HEK293 (cell line): ENCODE measurements at regions not wholly inside any gene's neighbourhood (a gene's known extent, or its start where the extent isn't known, plus 50 kb on each side); places are given as distances from the start of the nearest gene placed in this dataset.

Experiments used
- CTCF ChIA-PET: fragments of 350-600 bp; formaldehyde crosslinking; extraction: SDS; loops from one replicate; lab custom pipeline; 2021; ENCODE audit warnings: antibody characterized with exemption; lab: Yijun Ruan, JAX
- POLR2A ChIA-PET: fragments of 300-600 bp; formaldehyde crosslinking; extraction: SDS; loops from one replicate; lab custom pipeline; 2020; ENCODE audit warnings: antibody characterized with exemption, inconsistent platforms; lab: Yijun Ruan, JAX
- H3K27ac ChIP-seq: fragments of 200-500 bp; sonication (Bioruptor generic); 2 replicates; pipeline ENCODE4 v1.5.1; 2014; ENCODE audit warnings: low read depth, low read length, control low read depth, inconsistent platforms; ENCODE audit errors: extremely low read depth
- H3K36me3 ChIP-seq, 2 experiments: fragments of 200-500 bp in 1 of 2; sonication (Bioruptor generic) in 1 of 2; 1 replicate in 1 of 2; 2 replicates in 1 of 2; pipeline ENCODE4 v1.5.1; 2014 to 2017; ENCODE audit warnings: inconsistent platforms in 2 of 2, low read length in 2 of 2; ENCODE audit not compliant: control insufficient read depth in 2 of 2, insufficient read depth in 1 of 2
- H3K4me1 ChIP-seq: fragments of 200-500 bp; sonication (Bioruptor generic); 2 replicates; pipeline ENCODE4 v1.5.1; 2014; ENCODE audit warnings: mild to moderate bottlenecking, low read length, inconsistent platforms; ENCODE audit not compliant: control insufficient read depth, insufficient read depth
- H3K4me3 ChIP-seq: 2 replicates; pipeline ENCODE4 v1.5.1; 2011; ENCODE audit warnings: low read depth, mild to moderate bottlenecking, control low read depth, low read length, moderate library complexity
- H3K9me3 ChIP-seq: fragments of 200-500 bp; sonication (Bioruptor generic); 2 replicates; pipeline ENCODE4 v1.5.1; 2014; ENCODE audit warnings: low read depth, low read length, inconsistent platforms; ENCODE audit not compliant: control insufficient read depth, insufficient read depth
- FEZF1 ChIP-seq: fragments of 450-650 bp; formaldehyde crosslinking; IDR thresholded peaks from 2 replicates; pipeline ENCODE4 v1.5.1; 2016; ENCODE audit warnings: missing biosample characterization, missing genetic modification characterization
- MZF1 ChIP-seq: fragments of 450-650 bp; formaldehyde crosslinking; IDR thresholded peaks from 2 replicates; pipeline ENCODE4 v1.5.1; 2017; ENCODE audit warnings: missing biosample characterization, missing genetic modification characterization, borderline replicate concordance
- PRDM2 ChIP-seq: fragments of 450-650 bp; formaldehyde crosslinking; IDR thresholded peaks from 2 replicates; pipeline ENCODE4 v1.5.1; 2016; ENCODE audit warnings: missing biosample characterization, missing genetic modification characterization, borderline replicate concordance
- TRIM28 ChIP-seq: IDR thresholded peaks from 2 replicates; pipeline ENCODE4 v1.6.1; 2011; ENCODE audit warnings: low read length, control low read depth, borderline replicate concordance
- ZBTB17 ChIP-seq: fragments of 450-650 bp; formaldehyde crosslinking; IDR thresholded peaks from 2 replicates; pipeline ENCODE4 v1.5.1; 2016; ENCODE audit warnings: missing biosample characterization, missing genetic modification characterization
- ZFP41 ChIP-seq: fragments of 450-650 bp; formaldehyde crosslinking; IDR thresholded peaks from 2 replicates; pipeline ENCODE4 v1.5.1; 2016; ENCODE audit warnings: missing biosample characterization, missing genetic modification characterization, borderline replicate concordance
- ZNF132 ChIP-seq: fragments of 450-650 bp; formaldehyde crosslinking; IDR thresholded peaks from 2 replicates; pipeline ENCODE4 v1.5.1; 2017; ENCODE audit warnings: missing biosample characterization, missing genetic modification characterization, borderline replicate concordance
- ZNF155 ChIP-seq: fragments of 450-650 bp; formaldehyde crosslinking; IDR thresholded peaks from 2 replicates; pipeline ENCODE4 v1.5.1; 2016; ENCODE audit warnings: missing biosample characterization, missing genetic modification characterization
- ZNF2 ChIP-seq: fragments of 450-650 bp; formaldehyde crosslinking; IDR thresholded peaks from 2 replicates; pipeline ENCODE4 v1.5.1; 2016; ENCODE audit warnings: missing biosample characterization, missing genetic modification characterization
- ZNF23 ChIP-seq: fragments of 450-650 bp; formaldehyde crosslinking; IDR thresholded peaks from 2 replicates; pipeline ENCODE4 v1.5.1; 2016; ENCODE audit warnings: missing biosample characterization, missing genetic modification characterization, borderline replicate concordance
- ZNF404 ChIP-seq: fragments of 450-650 bp; formaldehyde crosslinking; IDR thresholded peaks from 2 replicates; pipeline ENCODE4 v1.5.1; 2017; ENCODE audit warnings: missing biosample characterization, missing genetic modification characterization
- ZNF473 ChIP-seq: fragments of 450-650 bp; formaldehyde crosslinking; IDR thresholded peaks from 2 replicates; pipeline ENCODE4 v1.5.1; 2017; ENCODE audit warnings: missing biosample characterization, missing genetic modification characterization
- ZNF48 ChIP-seq: fragments of 450-650 bp; formaldehyde crosslinking; IDR thresholded peaks from 2 replicates; pipeline ENCODE4 v1.5.1; 2016; ENCODE audit warnings: missing biosample characterization, missing genetic modification characterization
- ZNF514 ChIP-seq: fragments of 450-650 bp; formaldehyde crosslinking; IDR thresholded peaks from 2 replicates; pipeline ENCODE4 v1.5.1; 2016; ENCODE audit warnings: missing biosample characterization, missing genetic modification characterization
- ZNF621 ChIP-seq: fragments of 450-650 bp; formaldehyde crosslinking; IDR thresholded peaks from 2 replicates; pipeline ENCODE4 v1.5.1; 2017; ENCODE audit warnings: missing biosample characterization, missing genetic modification characterization
- ZNF660 ChIP-seq: fragments of 450-650 bp; IDR thresholded peaks from 2 replicates; pipeline ENCODE4 v1.5.1; 2018; ENCODE audit warnings: missing biosample characterization, mild to moderate bottlenecking, missing genetic modification characterization
- ZNF837 ChIP-seq: fragments of 450-650 bp; formaldehyde crosslinking; IDR thresholded peaks from 2 replicates; pipeline ENCODE4 v1.5.1; 2016; ENCODE audit warnings: missing biosample characterization, missing genetic modification characterization
- ZXDB ChIP-seq: fragments of 450-650 bp; formaldehyde crosslinking; IDR thresholded peaks from 2 replicates; pipeline ENCODE4 v1.5.1; 2016; ENCODE audit warnings: missing biosample characterization, missing genetic modification characterization
- TF ChIP-seq, protein P1 (sequence below): fragments of 450-650 bp; IDR thresholded peaks from 2 replicates; pipeline ENCODE4 v1.5.1; 2018; ENCODE audit warnings: missing biosample characterization, missing genetic modification characterization
- TF ChIP-seq, protein P2 (sequence below): fragments of 450-650 bp; formaldehyde crosslinking; IDR thresholded peaks from 2 replicates; pipeline ENCODE4 v1.5.1; 2017; ENCODE audit warnings: missing biosample characterization, missing genetic modification characterization
- TF ChIP-seq, protein P3 (sequence below): fragments of 450-650 bp; formaldehyde crosslinking; IDR thresholded peaks from 2 replicates; pipeline ENCODE4 v1.5.1; 2016; ENCODE audit warnings: missing biosample characterization, missing genetic modification characterization

DNA sequence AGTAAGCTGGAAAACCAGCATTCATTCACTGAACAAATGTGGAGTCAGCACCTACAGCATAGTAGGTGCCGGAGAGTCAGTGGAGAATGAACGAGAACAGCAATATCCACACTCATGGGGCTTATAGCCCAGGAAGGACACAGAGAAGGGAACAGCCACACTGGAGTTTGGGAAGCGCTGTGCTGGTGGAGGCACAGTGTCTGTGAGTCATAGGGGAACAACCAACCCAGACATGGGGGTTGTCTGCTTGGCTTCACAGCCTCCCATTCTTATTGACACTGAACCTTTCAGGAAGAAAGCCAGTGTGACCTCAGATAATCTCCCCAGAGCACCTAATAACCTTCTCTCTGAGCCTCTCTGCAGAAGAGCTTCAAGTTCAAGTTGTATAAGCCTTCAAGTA lies 56.6 kb upstream of the UBASH3B start (continued):
- no peak for TF ChIP-seq PRDM2 (tag by site-specific recombination)
- no peak for TF ChIP-seq MZF1
- TF ChIP-seq ZNF404: no peak
- no peak for TF ChIP-seq ZNF23 (tag by site-specific recombination)

DNA sequence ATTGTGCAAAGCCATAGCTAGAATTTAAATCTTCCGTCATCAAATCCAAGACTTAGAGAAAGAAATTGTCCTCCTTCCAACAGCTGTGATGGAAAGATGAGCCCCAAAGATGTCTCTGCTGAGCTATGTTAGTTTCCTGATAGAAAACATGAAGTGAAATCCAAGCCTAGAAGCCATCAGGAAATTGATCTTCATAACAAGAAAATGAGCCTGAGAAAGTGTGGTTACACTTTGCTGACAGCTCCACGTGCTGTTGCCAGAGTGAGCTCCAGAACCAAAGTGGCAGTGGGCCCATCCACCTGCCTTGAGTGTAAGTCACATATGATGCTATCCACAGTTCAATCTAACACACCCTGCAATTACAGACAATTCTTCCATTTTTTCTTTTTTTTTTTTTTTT lies 58.0 kb upstream of the UBASH3B start:
- ChIA-PET POLR2A (interaction anchor here (0.7 kb wide), 1 partner anchor 166 kb away, joined by 7 read pairs; no protein-coding TSS in a partner anchor), CTCF (interaction anchor here (0.5 to 1.5 kb wide), 3 partner anchors 21 to 426 kb away, joined by 3 to 8 read pairs (median 3); no protein-coding TSS in a partner anchor)
- H3K9me3 ChIP-seq: no peaks in the 10 kb centered on the region
- TF ChIP-seq ZNF48 (tag by site-specific recombination): no peak
- TF ChIP-seq ZFP41: no peak
- TF ChIP-seq ZNF621 (tag by site-specific recombination): no peak
- TF ChIP-seq TRIM28: no peak
- no peak for TF ChIP-seq ZBTB17
- no peak for TF ChIP-seq FEZF1 (tag by site-specific recombination)
- TF ChIP-seq, protein P1, sequence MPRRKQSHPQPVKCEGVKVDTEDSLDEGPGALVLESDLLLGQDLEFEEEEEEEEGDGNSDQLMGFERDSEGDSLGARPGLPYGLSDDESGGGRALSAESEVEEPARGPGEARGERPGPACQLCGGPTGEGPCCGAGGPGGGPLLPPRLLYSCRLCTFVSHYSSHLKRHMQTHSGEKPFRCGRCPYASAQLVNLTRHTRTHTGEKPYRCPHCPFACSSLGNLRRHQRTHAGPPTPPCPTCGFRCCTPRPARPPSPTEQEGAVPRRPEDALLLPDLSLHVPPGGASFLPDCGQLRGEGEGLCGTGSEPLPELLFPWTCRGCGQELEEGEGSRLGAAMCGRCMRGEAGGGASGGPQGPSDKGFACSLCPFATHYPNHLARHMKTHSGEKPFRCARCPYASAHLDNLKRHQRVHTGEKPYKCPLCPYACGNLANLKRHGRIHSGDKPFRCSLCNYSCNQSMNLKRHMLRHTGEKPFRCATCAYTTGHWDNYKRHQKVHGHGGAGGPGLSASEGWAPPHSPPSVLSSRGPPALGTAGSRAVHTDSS (tag by site-specific recombination): no peak
- TF ChIP-seq ZNF473 (tag by site-specific recombination): no peak
- TF ChIP-seq, protein P2, sequence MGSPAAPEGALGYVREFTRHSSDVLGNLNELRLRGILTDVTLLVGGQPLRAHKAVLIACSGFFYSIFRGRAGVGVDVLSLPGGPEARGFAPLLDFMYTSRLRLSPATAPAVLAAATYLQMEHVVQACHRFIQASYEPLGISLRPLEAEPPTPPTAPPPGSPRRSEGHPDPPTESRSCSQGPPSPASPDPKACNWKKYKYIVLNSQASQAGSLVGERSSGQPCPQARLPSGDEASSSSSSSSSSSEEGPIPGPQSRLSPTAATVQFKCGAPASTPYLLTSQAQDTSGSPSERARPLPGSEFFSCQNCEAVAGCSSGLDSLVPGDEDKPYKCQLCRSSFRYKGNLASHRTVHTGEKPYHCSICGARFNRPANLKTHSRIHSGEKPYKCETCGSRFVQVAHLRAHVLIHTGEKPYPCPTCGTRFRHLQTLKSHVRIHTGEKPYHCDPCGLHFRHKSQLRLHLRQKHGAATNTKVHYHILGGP (tag by site-specific recombination): no peak
- no peak for TF ChIP-seq ZNF660
- no peak for TF ChIP-seq ZNF155 (tag by site-specific recombination)
- no peak for TF ChIP-seq ZXDB (tag by site-specific recombination)
- TF ChIP-seq ZNF132 (tag by site-specific recombination): no peak
- TF ChIP-seq ZNF2: no peak
- TF ChIP-seq ZNF837 (tag by site-specific recombination): no peak
- TF ChIP-seq ZNF514 (tag by site-specific recombination): no peak
- TF ChIP-seq, protein P3, sequence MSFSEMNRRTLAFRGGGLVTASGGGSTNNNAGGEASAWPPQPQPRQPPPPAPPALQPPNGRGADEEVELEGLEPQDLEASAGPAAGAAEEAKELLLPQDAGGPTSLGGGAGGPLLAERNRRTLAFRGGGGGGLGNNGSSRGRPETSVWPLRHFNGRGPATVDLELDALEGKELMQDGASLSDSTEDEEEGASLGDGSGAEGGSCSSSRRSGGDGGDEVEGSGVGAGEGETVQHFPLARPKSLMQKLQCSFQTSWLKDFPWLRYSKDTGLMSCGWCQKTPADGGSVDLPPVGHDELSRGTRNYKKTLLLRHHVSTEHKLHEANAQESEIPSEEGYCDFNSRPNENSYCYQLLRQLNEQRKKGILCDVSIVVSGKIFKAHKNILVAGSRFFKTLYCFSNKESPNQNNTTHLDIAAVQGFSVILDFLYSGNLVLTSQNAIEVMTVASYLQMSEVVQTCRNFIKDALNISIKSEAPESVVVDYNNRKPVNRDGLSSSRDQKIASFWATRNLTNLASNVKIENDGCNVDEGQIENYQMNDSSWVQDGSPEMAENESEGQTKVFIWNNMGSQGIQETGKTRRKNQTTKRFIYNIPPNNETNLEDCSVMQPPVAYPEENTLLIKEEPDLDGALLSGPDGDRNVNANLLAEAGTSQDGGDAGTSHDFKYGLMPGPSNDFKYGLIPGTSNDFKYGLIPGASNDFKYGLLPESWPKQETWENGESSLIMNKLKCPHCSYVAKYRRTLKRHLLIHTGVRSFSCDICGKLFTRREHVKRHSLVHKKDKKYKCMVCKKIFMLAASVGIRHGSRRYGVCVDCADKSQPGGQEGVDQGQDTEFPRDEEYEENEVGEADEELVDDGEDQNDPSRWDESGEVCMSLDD (tag by site-specific recombination): no peak
- H3K36me3 ChIP-seq: no peaks in the 10 kb centered on the region
- no peaks in the 10 kb centered on the region for H3K4me1 ChIP-seq
- no peak overlapping the region for H3K27ac ChIP-seq
- no peak overlapping the region for H3K4me3 ChIP-seq
